H1 (cell line): ENCODE measurements at regions not wholly inside any gene's neighbourhood (a gene's known extent, or its start where the extent isn't known, plus 50 kb on each side); places are given as distances from the start of the nearest gene placed in this dataset.

ENCODE experiments used
- CTCF ChIA-PET: fragments of 300-600 bp; sonication (Branson Sonifier 250); formaldehyde crosslinking; loops from one replicate; lab custom pipeline; 2021; ENCODE audit not compliant: partially characterized antibody; lab: Charles Lee
- POLR2A ChIA-PET: fragments of 300-600 bp; sonication (Branson Sonifier 250); formaldehyde crosslinking; loops from one replicate; lab custom pipeline; 2021; ENCODE audit warnings: inconsistent platforms; ENCODE audit not compliant: partially characterized antibody; lab: Charles Lee
- DNase-seq, 2 experiments: peaks; one replicate each; pipeline versions ENCODE4 v3.0.0 to v3.0.0-alpha.2; 2010 to 2022; ENCODE audit warnings: low spot score in 2 of 2, low read depth in 1 of 2, mixed read lengths in 1 of 2
- FAIRE-seq: peaks from 2 replicates; lab custom pipeline; 2011; peaks lifted over from hg19 to GRCh38; lab: Jason Lieb, UNC
- H2AFZ ChIP-seq: 2 replicates; pipeline ENCODE4 v1.8.1; 2012; ENCODE audit warnings: low read length, inconsistent platforms
- H2AK5ac ChIP-seq: 2 replicates; pipeline ENCODE4 v1.6.1; 2013; ENCODE audit warnings: low read depth, low read length
- H2BK120ac ChIP-seq: replicated peaks from 2 replicates; pipeline ENCODE3; 2013; ENCODE audit warnings: low read depth, low read length, inconsistent platforms
- H2BK12ac ChIP-seq: 2 replicates; pipeline ENCODE4 v1.6.1; 2013; ENCODE audit warnings: low read depth, low read length
- H2BK15ac ChIP-seq: 2 replicates; pipeline ENCODE4 v1.6.1; 2013; ENCODE audit warnings: low read length
- H2BK20ac ChIP-seq: 2 replicates; pipeline ENCODE4 v1.6.1; 2013; ENCODE audit warnings: low read length
- H2BK5ac ChIP-seq: 2 replicates; pipeline ENCODE4 v1.6.1; 2013; ENCODE audit warnings: low read depth, low read length
- H3K14ac ChIP-seq: 2 replicates; pipeline ENCODE4 v1.6.1; 2013; ENCODE audit warnings: inconsistent platforms; ENCODE audit not compliant: insufficient read length
- H3K18ac ChIP-seq: 2 replicates; pipeline ENCODE4 v1.6.1; 2013; ENCODE audit warnings: low read length; ENCODE audit errors: extremely low read depth
- H3K23ac ChIP-seq: 2 replicates; pipeline ENCODE4 v1.6.1; 2013; ENCODE audit warnings: inconsistent platforms; ENCODE audit not compliant: insufficient read length
- H3K23me2 ChIP-seq: 2 replicates; pipeline ENCODE4 v1.6.1; 2013; ENCODE audit warnings: low read depth, low read length
- H3K27ac ChIP-seq: 2 replicates; pipeline ENCODE4 v1.6.1; 2011; ENCODE audit warnings: low read depth, low read length, inconsistent platforms
- H3K27me3 ChIP-seq, 4 experiments: replicated peaks in 1 of 4; 1 replicate in 1 of 4; 2 replicates in 3 of 4; pipeline versions ENCODE4 v1.6.1 to v1.8.1; 2011 to 2013; ENCODE audit warnings: low read length in 3 of 4, mild to moderate bottlenecking in 3 of 4, inconsistent platforms in 2 of 4, mixed read lengths in 2 of 4, moderate library complexity in 1 of 4; ENCODE audit not compliant: control insufficient read depth in 3 of 4, insufficient read depth in 3 of 4; ENCODE audit errors: extremely low read depth in 1 of 4
- H3K36me3 ChIP-seq, 4 experiments: 2 replicates each; pipeline versions ENCODE4 v1.6.1 to v1.8.1; 2011 to 2013; ENCODE audit warnings: mild to moderate bottlenecking in 4 of 4, low read length in 3 of 4, moderate library complexity in 2 of 4, control low read depth in 1 of 4, inconsistent platforms in 1 of 4; ENCODE audit not compliant: insufficient read depth in 4 of 4, control insufficient read depth in 2 of 4
- H3K4ac ChIP-seq: replicated peaks from 2 replicates; pipeline ENCODE3; 2013; ENCODE audit warnings: low read length, low read depth, mixed read lengths, inconsistent platforms; ENCODE audit not compliant: insufficient read length
- H3K4me1 ChIP-seq, 4 experiments: replicated peaks in 1 of 4; 1 replicate in 1 of 4; 2 replicates in 3 of 4; pipeline versions ENCODE4 v1.6.1 to v1.8.1; 2011 to 2013; ENCODE audit warnings: low read length in 3 of 4, inconsistent platforms in 2 of 4, mixed read lengths in 1 of 4; ENCODE audit not compliant: insufficient read depth in 4 of 4, control insufficient read depth in 3 of 4
- H3K4me2 ChIP-seq, 2 experiments: 2 replicates each; pipeline versions ENCODE4 v1.6.1 to v1.8.1; 2011 to 2013; ENCODE audit warnings: low read depth in 2 of 2, low read length in 2 of 2, control low read depth in 1 of 2, inconsistent platforms in 1 of 2, mild to moderate bottlenecking in 1 of 2; ENCODE audit not compliant: insufficient read depth in 1 of 2
- H3K4me3 ChIP-seq, 4 experiments: fragments of 200-600, 300-600 bp in 1 of 4; sonication (generic), shearing (Covaris generic), sonication (Bioruptor Twin) in 1 of 4; 2 replicates each; pipeline versions ENCODE4 v1.5.1 to v1.8.1; 2011 to 2016; ENCODE audit warnings: low read length in 4 of 4, low read depth in 3 of 4, control low read depth in 2 of 4, inconsistent platforms in 2 of 4, mild to moderate bottlenecking in 2 of 4, mixed read lengths in 1 of 4, moderate library complexity in 1 of 4; ENCODE audit not compliant: insufficient read depth in 2 of 4; ENCODE audit errors: extremely low read depth in 1 of 4
- H3K56ac ChIP-seq: replicated peaks from 2 replicates; pipeline ENCODE3; 2013; ENCODE audit warnings: low read depth, mild to moderate bottlenecking, mixed read lengths, low read length, inconsistent platforms; ENCODE audit not compliant: insufficient read length
- H3K79me1 ChIP-seq: 2 replicates; pipeline ENCODE4 v1.6.1; 2013; ENCODE audit warnings: low read depth, low read length, control low read depth
- H3K79me2 ChIP-seq, 2 experiments: 2 replicates each; pipeline versions ENCODE4 v1.6.1 to v1.8.1; 2012 to 2013; ENCODE audit warnings: low read length in 2 of 2, mild to moderate bottlenecking in 2 of 2, inconsistent platforms in 1 of 2; ENCODE audit not compliant: insufficient read depth in 2 of 2, control insufficient read depth in 1 of 2
- H3K9ac ChIP-seq, 4 experiments: replicated peaks in 1 of 4; 1 replicate in 1 of 4; 2 replicates in 3 of 4; pipeline versions ENCODE4 v1.6.1 to v1.8.1; 2011 to 2013; ENCODE audit warnings: low read depth in 3 of 4, low read length in 3 of 4, control low read depth in 2 of 4, mild to moderate bottlenecking in 2 of 4, moderate library complexity in 2 of 4, inconsistent platforms in 1 of 4; ENCODE audit errors: extremely low read depth in 1 of 4
- H3K9me3 ChIP-seq, 2 experiments: 2 replicates each; pipeline versions ENCODE4 v1.6.1 to v1.8.1; 2012 to 2013; ENCODE audit warnings: mild to moderate bottlenecking in 2 of 2, moderate library complexity in 2 of 2, control low read depth in 1 of 2, inconsistent platforms in 1 of 2, low read depth in 1 of 2, low read length in 1 of 2, mixed read lengths in 1 of 2; ENCODE audit not compliant: insufficient read depth in 2 of 2
- H4K20me1 ChIP-seq, 2 experiments: replicated peaks in 1 of 2; 2 replicates each; pipeline versions ENCODE3 to v1.8.1; 2011 to 2013; ENCODE audit warnings: inconsistent platforms in 2 of 2, low read length in 2 of 2, mild to moderate bottlenecking in 1 of 2; ENCODE audit not compliant: insufficient read depth in 2 of 2, control insufficient read depth in 1 of 2
- H4K5ac ChIP-seq: 2 replicates; pipeline ENCODE4 v1.6.1; 2013; ENCODE audit warnings: low read length, low read depth, mixed read lengths, inconsistent platforms; ENCODE audit not compliant: insufficient read length
- H4K8ac ChIP-seq: 2 replicates; pipeline ENCODE4 v1.8.0; 2013; ENCODE audit warnings: mild to moderate bottlenecking, moderate library complexity, low read length, inconsistent platforms; ENCODE audit not compliant: insufficient read depth; ENCODE audit errors: extremely low read depth
- H4K91ac ChIP-seq: replicated peaks from 2 replicates; pipeline ENCODE3; 2013; ENCODE audit warnings: low read length, mixed read lengths, inconsistent platforms; ENCODE audit not compliant: insufficient read length
- ASH2L ChIP-seq: fragments of 200-600, 300-600 bp; sonication (generic); IDR thresholded peaks from one replicate; pipeline ENCODE4 v1.7.1; 2017; ENCODE audit warnings: low read length
- CHD1 ChIP-seq: IDR thresholded peaks from 2 replicates; pipeline ENCODE4 v1.6.1; 2012; ENCODE audit warnings: low read depth, low read length, improper control_type of control experiment
- CHD2 ChIP-seq: IDR thresholded peaks from 2 replicates; pipeline ENCODE4 v1.6.1; 2012; ENCODE audit warnings: low read length, improper control_type of control experiment
- EZH2 ChIP-seq: fragments of 200-600 bp; sonication (generic); IDR thresholded peaks from 2 replicates; pipeline ENCODE4 v1.7.1; 2012; ENCODE audit warnings: low read depth, mild to moderate bottlenecking, moderate library complexity, low read length, inconsistent platforms; ENCODE audit not compliant: severe bottlenecking
- GTF2F1 ChIP-seq: IDR thresholded peaks from 2 replicates; pipeline ENCODE4 v1.6.1; 2012; ENCODE audit warnings: low read depth, low read length, improper control_type of control experiment, borderline replicate concordance
- KDM1A ChIP-seq: fragments of 200-600, 300-600 bp; sonication (generic); IDR thresholded peaks from 2 replicates; pipeline ENCODE4 v1.7.1; 2016; ENCODE audit warnings: mild to moderate bottlenecking, low read length, borderline replicate concordance
- KDM5A ChIP-seq: fragments of 200-600 bp; IDR thresholded peaks from 2 replicates; pipeline ENCODE4 v1.7.1; 2012; ENCODE audit warnings: mild to moderate bottlenecking, low read length, inconsistent platforms, mixed read lengths
- NRF1 ChIP-seq: IDR thresholded peaks from 2 replicates; pipeline ENCODE4 v1.6.1; 2011; ENCODE audit warnings: mild to moderate bottlenecking, low read depth, low read length, improper control_type of control experiment
- POU5F1 ChIP-seq: IDR thresholded peaks from 2 replicates; pipeline ENCODE4 v1.6.1; 2011; ENCODE audit warnings: low read depth, mild to moderate bottlenecking, low read length, moderate library complexity
- RFX5 ChIP-seq: IDR thresholded peaks from 2 replicates; pipeline ENCODE4 v1.6.1; 2011; ENCODE audit warnings: low read depth, low read length, improper control_type of control experiment, borderline replicate concordance
- SAP30 ChIP-seq: fragments of 300-600 bp; sonication (generic); IDR thresholded peaks from 2 replicates; pipeline ENCODE4 v1.7.1; 2012; ENCODE audit warnings: low read length, moderate library complexity, mild to moderate bottlenecking, inconsistent platforms; ENCODE audit not compliant: insufficient read depth, insufficient replicate concordance
- SP1 ChIP-seq: IDR thresholded peaks from 2 replicates; pipeline ENCODE4 v1.6.1; 2011; ENCODE audit warnings: low read depth, low read length
- TF ChIP-seq, protein P1 (sequence below): IDR thresholded peaks from 2 replicates; pipeline ENCODE4 v1.6.1; 2012; ENCODE audit warnings: inconsistent platforms

GRCh38 chr5:93100428-93100827 is 480.6 kb downstream of the NR2F1-AS1 start:
- H3K79me2 ChIP-seq = no peaks in the 10 kb centered on the region

More at GRCh38 chr5:93100428-93100827, 480.6 kb downstream of the NR2F1-AS1 start:
- H2AFZ ChIP-seq = no peak overlapping the region
- H4K5ac ChIP-seq = no peak overlapping the region
- H2BK120ac ChIP-seq = no peak overlapping the region
- H3K56ac ChIP-seq = no peak overlapping the region
- no peak overlapping the region for H4K8ac ChIP-seq
- no peak overlapping the region for H3K27ac ChIP-seq
- DNase-seq = no peak
- no peak overlapping the region for H2BK15ac ChIP-seq
- H2BK5ac ChIP-seq = no peak overlapping the region
- POLR2A ChIA-PET = no interaction called here
- H3K9me3 ChIP-seq = no peaks in the 10 kb centered on the region
- no peak overlapping the region for H3K14ac ChIP-seq
- no peak overlapping the region for H4K91ac ChIP-seq
- peaks cover 0 to 1% (median 0%) of the 10 kb centered on the region in 4 experiments; a peak in 1 of 7 replicates for H3K27me3 ChIP-seq
- no peaks in the 10 kb centered on the region; the same call in 1 of the 2 replicates for H3K23me2 ChIP-seq
- H3K4ac ChIP-seq = no peak overlapping the region
- H4K20me1 ChIP-seq = no peaks in the 10 kb centered on the region
- H3K9ac ChIP-seq = no peak overlapping the region
- TF ChIP-seq POU5F1 (no peak), GTF2F1 (no peak), ASH2L (no peak), KDM1A (no peak), EZH2 (no peak), RFX5 (no peak), SP1 (no peak), SAP30 (no peak), NRF1 (no peak), CHD2 (no peak), CHD1 (no peak), KDM5A (no peak)
- TF ChIP-seq, protein P1, sequence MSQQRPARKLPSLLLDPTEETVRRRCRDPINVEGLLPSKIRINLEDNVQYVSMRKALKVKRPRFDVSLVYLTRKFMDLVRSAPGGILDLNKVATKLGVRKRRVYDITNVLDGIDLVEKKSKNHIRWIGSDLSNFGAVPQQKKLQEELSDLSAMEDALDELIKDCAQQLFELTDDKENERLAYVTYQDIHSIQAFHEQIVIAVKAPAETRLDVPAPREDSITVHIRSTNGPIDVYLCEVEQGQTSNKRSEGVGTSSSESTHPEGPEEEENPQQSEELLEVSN = no peak
- TF ChIP-seq, all 59 proteins: peak for 0
- H3K23ac ChIP-seq = no peak overlapping the region
- H3K4me1 ChIP-seq = no peaks in the 10 kb centered on the region
- H3K36me3 ChIP-seq = no peaks in the 10 kb centered on the region
- no peak overlapping the region for H3K4me3 ChIP-seq
- no peak overlapping the region for H2BK20ac ChIP-seq
- CTCF ChIA-PET = interaction anchor here (0.7 kb wide), 1 partner anchor 14 kb away, joined by 3 read pairs; no protein-coding TSS in a partner anchor
- no peaks in the 10 kb centered on the region for H3K79me1 ChIP-seq
- H2AK5ac ChIP-seq = no peak overlapping the region
- FAIRE-seq = no peak
- H3K4me2 ChIP-seq = no peak overlapping the region
- no peak overlapping the region for H3K18ac ChIP-seq
- no peak overlapping the region for H2BK12ac ChIP-seq
